ENCODE measurements at regions not wholly inside any gene's neighbourhood (a gene's known extent, or its start where the extent isn't known, plus 50 kb on each side); places are given as distances from the start of the nearest gene placed in this dataset.

GRCh38 chr5:3216386-3216785 is 379.2 kb upstream of the IRX1 start:
- H3K9me3 ChIP-seq (ENCODE audit: insufficient read depth, low read depth, low read length), result peaks cover 20% of the 10 kb centered on the region; the same call in 1 of the 2 replicates
- H3K36me3 ChIP-seq (ENCODE audit: insufficient read depth, low read length), result no peaks in the 10 kb centered on the region
- H3K27me3 ChIP-seq (ENCODE audit: insufficient read depth, low read length, poor library complexity, severe bottlenecking), result no peaks in the 10 kb centered on the region
- H3K4me3 ChIP-seq (ENCODE audit: low read length, poor library complexity, severe bottlenecking), result no peak overlapping the region
- no peaks in the 10 kb centered on the region for H3K79me2 ChIP-seq (ENCODE audit: insufficient read depth, low read length)
- TF ChIP-seq, protein P1, sequence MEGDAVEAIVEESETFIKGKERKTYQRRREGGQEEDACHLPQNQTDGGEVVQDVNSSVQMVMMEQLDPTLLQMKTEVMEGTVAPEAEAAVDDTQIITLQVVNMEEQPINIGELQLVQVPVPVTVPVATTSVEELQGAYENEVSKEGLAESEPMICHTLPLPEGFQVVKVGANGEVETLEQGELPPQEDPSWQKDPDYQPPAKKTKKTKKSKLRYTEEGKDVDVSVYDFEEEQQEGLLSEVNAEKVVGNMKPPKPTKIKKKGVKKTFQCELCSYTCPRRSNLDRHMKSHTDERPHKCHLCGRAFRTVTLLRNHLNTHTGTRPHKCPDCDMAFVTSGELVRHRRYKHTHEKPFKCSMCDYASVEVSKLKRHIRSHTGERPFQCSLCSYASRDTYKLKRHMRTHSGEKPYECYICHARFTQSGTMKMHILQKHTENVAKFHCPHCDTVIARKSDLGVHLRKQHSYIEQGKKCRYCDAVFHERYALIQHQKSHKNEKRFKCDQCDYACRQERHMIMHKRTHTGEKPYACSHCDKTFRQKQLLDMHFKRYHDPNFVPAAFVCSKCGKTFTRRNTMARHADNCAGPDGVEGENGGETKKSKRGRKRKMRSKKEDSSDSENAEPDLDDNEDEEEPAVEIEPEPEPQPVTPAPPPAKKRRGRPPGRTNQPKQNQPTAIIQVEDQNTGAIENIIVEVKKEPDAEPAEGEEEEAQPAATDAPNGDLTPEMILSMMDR (conservative IDR thresholded peaks at IDR 0.05; ENCODE audit: low read length), result no peak
- no peak for TF ChIP-seq EZH2phosphoT487 (IDR thresholded peaks at IDR 0.05; ENCODE audit: borderline replicate concordance)
- no peak overlapping the region for H3K4me2 ChIP-seq (ENCODE audit: low read depth, low read length, poor library complexity, severe bottlenecking)
- no peaks in the 10 kb centered on the region for H4K20me1 ChIP-seq (ENCODE audit: insufficient read depth, low read length, poor library complexity, severe bottlenecking)
- no peak overlapping the region for H3K9ac ChIP-seq (ENCODE audit: low read depth, low read length, poor library complexity, severe bottlenecking)
- H3K4me1 ChIP-seq (ENCODE audit: insufficient read depth, low read length, poor library complexity, severe bottlenecking), result no peaks in the 10 kb centered on the region
- H3K9me2 ChIP-seq (replicated peaks; ENCODE audit: low read depth, low read length), result no peaks in the 10 kb centered on the region
- H2AFZ ChIP-seq (ENCODE audit: low read length), result no peak overlapping the region
- H3F3A ChIP-seq (ENCODE audit: low read depth), result no peaks in the 10 kb centered on the region

- Histone ChIP-seq H3K4me3 (ENCODE audit: low read length, poor library complexity, severe bottlenecking) (no peak overlapping the region), H3K9me3 (ENCODE audit: insufficient read depth, low read depth, low read length) (peaks cover 20% of the 10 kb centered on the region; the same call in 1 of the 2 replicates), H3K4me1 (ENCODE audit: insufficient read depth, low read length, poor library complexity, severe bottlenecking) (no peaks in the 10 kb centered on the region), H3K79me2 (ENCODE audit: insufficient read depth, low read length) (no peaks in the 10 kb centered on the region), H3K9me2 (replicated peaks; ENCODE audit: low read depth, low read length) (no peaks in the 10 kb centered on the region), H3K27me3 (ENCODE audit: insufficient read depth, low read length, poor library complexity, severe bottlenecking) (no peaks in the 10 kb centered on the region), H3K36me3 (ENCODE audit: insufficient read depth, low read length) (no peaks in the 10 kb centered on the region), H3K4me2 (ENCODE audit: low read depth, low read length, poor library complexity, severe bottlenecking) (no peak overlapping the region), H4K20me1 (ENCODE audit: insufficient read depth, low read length, poor library complexity, severe bottlenecking) (no peaks in the 10 kb centered on the region), H3K9ac (ENCODE audit: low read depth, low read length, poor library complexity, severe bottlenecking) (no peak overlapping the region), H2AFZ (ENCODE audit: low read length) (no peak overlapping the region), H3F3A (ENCODE audit: low read depth) (no peaks in the 10 kb centered on the region)
- TF ChIP-seq, protein P1 (conservative IDR thresholded peaks at IDR 0.05; ENCODE audit: low read length), result no peak
- no peak for TF ChIP-seq EZH2phosphoT487 (IDR thresholded peaks at IDR 0.05; ENCODE audit: borderline replicate concordance)
Measured at GRCh38 chr5:3214838-3215374, 380.7 kb upstream of the IRX1 start.

- no peaks in the 10 kb centered on the region for H3K36me3 ChIP-seq (ENCODE audit: insufficient read depth, low read length)
- H3K4me2 ChIP-seq (ENCODE audit: low read depth, low read length, poor library complexity, severe bottlenecking), result no peak overlapping the region
- H3K27me3 ChIP-seq (ENCODE audit: insufficient read depth, low read length, poor library complexity, severe bottlenecking), result no peaks in the 10 kb centered on the region
- H3K9me3 ChIP-seq (ENCODE audit: insufficient read depth, low read depth, low read length), result peaks cover 20% of the 10 kb centered on the region; the same call in 1 of the 2 replicates
- no peaks in the 10 kb centered on the region for H3K4me1 ChIP-seq (ENCODE audit: insufficient read depth, low read length, poor library complexity, severe bottlenecking)
- TF ChIP-seq, protein P1 (conservative IDR thresholded peaks at IDR 0.05; ENCODE audit: low read length), result no peak
- no peak for TF ChIP-seq EZH2phosphoT487 (IDR thresholded peaks at IDR 0.05; ENCODE audit: borderline replicate concordance)
- no peak overlapping the region for H3K9ac ChIP-seq (ENCODE audit: low read depth, low read length, poor library complexity, severe bottlenecking)
- H4K20me1 ChIP-seq (ENCODE audit: insufficient read depth, low read length, poor library complexity, severe bottlenecking), result no peaks in the 10 kb centered on the region
- no peaks in the 10 kb centered on the region for H3K79me2 ChIP-seq (ENCODE audit: insufficient read depth, low read length)
- H2AFZ ChIP-seq (ENCODE audit: low read length), result no peak overlapping the region
- H3F3A ChIP-seq (ENCODE audit: low read depth), result no peaks in the 10 kb centered on the region
- no peak overlapping the region for H3K4me3 ChIP-seq (ENCODE audit: low read length, poor library complexity, severe bottlenecking)
- no peaks in the 10 kb centered on the region for H3K9me2 ChIP-seq (replicated peaks; ENCODE audit: low read depth, low read length)
Measured at GRCh38 chr5:3214396-3214795, 381.2 kb upstream of the IRX1 start.

Data from Loucy (cell line).